ENCODE measurements at regions not wholly inside any gene's neighbourhood (a gene's known extent, or its start where the extent isn't known, plus 50 kb on each side); places are given as distances from the start of the nearest gene placed in this dataset.

- no peak for DNase-seq
Measured at GRCh38 chr6:11291582-11291981, 59.1 kb upstream of the NEDD9 start.

GRCh38 chr6:11290027-11290426 is 57.6 kb upstream of the NEDD9 start:
- DNase-seq = no peak

GRCh38 chr6:11288065-11288464 is 55.6 kb upstream of the NEDD9 start:
- no peak for DNase-seq

- no peak for DNase-seq
Measured at GRCh38 chr6:11284996-11285395, 52.5 kb upstream of the NEDD9 start.

GRCh38 chr6:11283629-11284028 is 51.2 kb upstream of the NEDD9 start:
- no peak for DNase-seq

- DNase-seq = no peak
Measured at GRCh38 chr6:11282875-11283274, 50.4 kb upstream of the NEDD9 start.

Data from NCI-H524 treated with DMSO at 0.1 percent for 48 hours (cell line).